ENCODE measurements at regions not wholly inside any gene's neighbourhood (a gene's known extent, or its start where the extent isn't known, plus 50 kb on each side); places are given as distances from the start of the nearest gene placed in this dataset.

- Histone ChIP-seq H3K9ac (ENCODE audit: control insufficient read depth, extremely low read depth, insufficient read depth, low read length) (no peak overlapping the region), H3K4me3 (ENCODE audit: control insufficient read depth in 2 of 3, extremely low read depth in 1 of 3, insufficient read depth in 2 of 3, low read depth in 1 of 3, low read length in 3 of 3) (no peak overlapping the region), H3K9me1 (ENCODE audit: control insufficient read depth, extremely low read depth, insufficient read depth, low read length) (no peaks in the 10 kb centered on the region), H3K79me2 (ENCODE audit: control insufficient read depth, insufficient read depth, low read length) (no peaks in the 10 kb centered on the region), H2AFZ (ENCODE audit: control insufficient read depth, low read length) (no peak overlapping the region), H3K4me2 (ENCODE audit: control insufficient read depth, extremely low read depth, insufficient read depth, low read depth, low read length) (no peak overlapping the region), H3K4me1 (ENCODE audit: control insufficient read depth, extremely low read depth, insufficient read depth, low read length) (peaks cover 12% of the 10 kb centered on the region), H4K20me1 (ENCODE audit: control insufficient read depth, extremely low read depth, insufficient read depth, low read length) (no peaks in the 10 kb centered on the region), H3K9me3 (ENCODE audit: control insufficient read depth, low read depth, low read length) (peaks cover 4% of the 10 kb centered on the region), H3K36me3 (ENCODE audit: control insufficient read depth in 2 of 2, extremely low read depth in 1 of 2, insufficient read depth in 2 of 2, low read length in 2 of 2) (no peaks in the 10 kb centered on the region), H3K27me3 (ENCODE audit: control insufficient read depth, extremely low read depth, insufficient read depth, low read length) (peaks cover 3% of the 10 kb centered on the region), H3K27ac (ENCODE audit: control insufficient read depth, insufficient read depth, low read length) (no peak overlapping the region)
- dilution Hi-C loops (cut with MboI; ENCODE audit: extremely low pct_ligation_motif_present, low sequenced_read_pairs): no loop called here
- FAIRE-seq: no peak
- no peak for DNase-seq (ENCODE audit: low read depth, low spot score)
- TF ChIP-seq EZH2 (IDR thresholded peaks at IDR 0.05; ENCODE audit: low read length) (no peak), CTCF (optimal IDR thresholded peaks at IDR 0.05 in 1 of 3, IDR thresholded peaks at IDR 0.05 in 1 of 3, conservative IDR thresholded peaks at IDR 0.05 in 1 of 3; ENCODE audit: extremely low read depth in 1 of 3, insufficient read depth in 2 of 3, low read length in 3 of 3) (peak; percentile 41 to 54 (median 43))
Measured at GRCh38 chr1:30087465-30087864, 635.9 kb downstream of the MATN1 start.

GRCh38 chr1:30085811-30086770, 637.3 kb downstream of the MATN1 start:
- Histone ChIP-seq H4K20me1 (ENCODE audit: control insufficient read depth, extremely low read depth, insufficient read depth, low read length) (no peaks in the 10 kb centered on the region), H3K4me2 (ENCODE audit: control insufficient read depth, extremely low read depth, insufficient read depth, low read depth, low read length) (no peak overlapping the region), H3K9me1 (ENCODE audit: control insufficient read depth, extremely low read depth, insufficient read depth, low read length) (no peaks in the 10 kb centered on the region), H3K27me3 (ENCODE audit: control insufficient read depth, extremely low read depth, insufficient read depth, low read length) (peaks cover 3% of the 10 kb centered on the region), H3K79me2 (ENCODE audit: control insufficient read depth, insufficient read depth, low read length) (no peaks in the 10 kb centered on the region), H3K36me3 (ENCODE audit: control insufficient read depth in 2 of 2, extremely low read depth in 1 of 2, insufficient read depth in 2 of 2, low read length in 2 of 2) (no peaks in the 10 kb centered on the region), H3K4me1 (ENCODE audit: control insufficient read depth, extremely low read depth, insufficient read depth, low read length) (peaks cover 12% of the 10 kb centered on the region), H3K27ac (ENCODE audit: control insufficient read depth, insufficient read depth, low read length) (no peak overlapping the region), H3K9ac (ENCODE audit: control insufficient read depth, extremely low read depth, insufficient read depth, low read length) (no peak overlapping the region), H3K9me3 (ENCODE audit: control insufficient read depth, low read depth, low read length) (peaks cover 1% of the 10 kb centered on the region), H3K4me3 (ENCODE audit: control insufficient read depth in 2 of 3, extremely low read depth in 1 of 3, insufficient read depth in 2 of 3, low read depth in 1 of 3, low read length in 3 of 3) (no peak overlapping the region), H2AFZ (ENCODE audit: control insufficient read depth, low read length) (no peak overlapping the region)
- no peak for DNase-seq (ENCODE audit: low read depth, low spot score)
- no peak for FAIRE-seq
- dilution Hi-C loops (cut with MboI; ENCODE audit: extremely low pct_ligation_motif_present, low sequenced_read_pairs): no loop called here
- TF ChIP-seq EZH2 (IDR thresholded peaks at IDR 0.05; ENCODE audit: low read length) (no peak), CTCF (optimal IDR thresholded peaks at IDR 0.05 in 1 of 3, IDR thresholded peaks at IDR 0.05 in 1 of 3, conservative IDR thresholded peaks at IDR 0.05 in 1 of 3; ENCODE audit: extremely low read depth in 1 of 3, insufficient read depth in 2 of 3, low read length in 3 of 3) (peak in 2 of 3 experiments; percentile 63 to 75)

Measured in keratinocyte (primary cell).